ENCODE measurements at regions not wholly inside any gene's neighbourhood (a gene's known extent, or its start where the extent isn't known, plus 50 kb on each side); places are given as distances from the start of the nearest gene placed in this dataset.
"Not testable (repeated sequence)": the region's sequence is repeated elsewhere in the genome, so short reads cannot be mapped to it uniquely, and the experiment has no call there.

DNA sequence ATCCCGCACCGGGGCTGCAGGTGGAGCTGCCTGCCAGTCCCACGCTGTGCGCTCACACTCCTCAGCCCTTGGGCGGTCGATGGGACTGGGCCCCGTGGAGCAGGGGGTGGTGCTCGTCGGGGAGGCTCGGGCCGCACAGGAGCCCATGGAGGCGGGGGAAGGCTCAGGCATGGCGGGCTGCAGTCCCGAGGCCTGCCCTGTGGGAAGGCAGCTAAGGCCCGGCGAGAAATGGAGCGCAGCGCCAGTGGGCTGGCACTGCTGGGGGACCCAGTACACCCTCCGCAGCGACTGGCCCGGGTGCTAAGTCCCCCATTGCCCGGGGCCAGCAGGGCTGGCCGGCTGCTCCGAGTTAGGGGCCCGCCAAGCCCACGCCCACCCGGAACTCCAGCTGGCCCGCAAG is 105.0 kb upstream of the ZNF516 start:
- DNase-seq: not testable (repeated sequence)

- DNase-seq: no peak
Observed at GRCh38 chr18:76594966-76595365, 99.9 kb upstream of the ZNF516 start.

GRCh38 chr18:76593843-76594242 is 98.8 kb upstream of the ZNF516 start:
- no peak for DNase-seq

GRCh38 chr18:76592981-76593381 is 97.9 kb upstream of the ZNF516 start:
- DNase-seq: no peak

- no peak for DNase-seq
Observed at GRCh38 chr18:76592096-76592495, 97.1 kb upstream of the ZNF516 start.

- no peak for DNase-seq
Observed at GRCh38 chr18:76589866-76590265, 94.8 kb upstream of the ZNF516 start.

DNA sequence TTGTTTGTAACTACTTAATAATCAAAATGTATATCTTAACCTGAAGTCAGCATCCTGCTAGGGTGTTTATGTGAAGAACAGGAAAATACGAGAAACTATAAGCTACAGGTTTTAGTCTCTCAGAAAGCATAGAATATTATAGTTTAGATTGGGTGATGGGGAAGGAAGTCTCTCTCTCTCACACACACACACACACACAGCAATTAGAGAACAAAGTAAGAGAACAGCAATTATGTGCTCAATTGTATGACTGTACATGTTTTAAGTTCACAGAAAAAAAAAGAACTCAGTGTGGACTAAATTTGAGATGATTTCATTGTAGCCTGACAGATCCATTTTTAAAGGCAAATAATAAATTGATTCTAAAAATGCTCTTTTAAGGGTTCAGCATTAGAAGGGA is 94.3 kb upstream of the ZNF516 start:
- no peak for DNase-seq

DNA sequence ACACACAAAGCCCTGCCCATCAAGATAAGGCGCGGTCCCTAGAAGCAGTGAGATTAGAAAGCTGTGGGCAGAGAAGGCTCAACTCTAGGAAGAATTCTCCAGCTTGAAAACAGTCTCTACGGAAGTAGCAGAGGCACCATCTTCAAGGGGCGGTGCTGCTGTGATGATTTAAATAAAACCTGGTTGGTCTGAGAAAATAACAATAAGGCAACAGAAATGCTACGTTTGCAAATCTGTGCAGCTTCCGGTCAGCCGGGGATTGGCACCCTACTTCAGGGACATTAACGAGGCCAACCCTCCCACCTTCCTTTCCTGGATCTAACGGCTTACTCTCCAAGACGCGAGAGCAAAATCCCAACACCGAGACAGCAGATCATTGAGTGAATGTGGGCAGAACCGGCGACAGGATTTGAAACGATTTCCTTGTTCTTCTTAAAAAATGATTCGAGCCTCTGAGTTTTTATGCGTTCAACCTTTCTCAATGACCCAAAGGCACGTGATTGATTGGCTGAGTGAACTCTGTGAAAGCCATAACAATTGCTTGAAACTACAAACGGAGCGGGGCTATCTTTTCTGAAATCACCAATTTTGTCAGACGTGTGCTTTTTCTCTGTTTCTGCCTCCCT is 93.7 kb upstream of the ZNF516 start:
- DNase-seq: no peak

GRCh38 chr18:76587879-76588271 is 92.8 kb upstream of the ZNF516 start:
- no peak for DNase-seq

GRCh38 chr18:76587147-76587878 is 92.3 kb upstream of the ZNF516 start:
- no peak for DNase-seq

DNA sequence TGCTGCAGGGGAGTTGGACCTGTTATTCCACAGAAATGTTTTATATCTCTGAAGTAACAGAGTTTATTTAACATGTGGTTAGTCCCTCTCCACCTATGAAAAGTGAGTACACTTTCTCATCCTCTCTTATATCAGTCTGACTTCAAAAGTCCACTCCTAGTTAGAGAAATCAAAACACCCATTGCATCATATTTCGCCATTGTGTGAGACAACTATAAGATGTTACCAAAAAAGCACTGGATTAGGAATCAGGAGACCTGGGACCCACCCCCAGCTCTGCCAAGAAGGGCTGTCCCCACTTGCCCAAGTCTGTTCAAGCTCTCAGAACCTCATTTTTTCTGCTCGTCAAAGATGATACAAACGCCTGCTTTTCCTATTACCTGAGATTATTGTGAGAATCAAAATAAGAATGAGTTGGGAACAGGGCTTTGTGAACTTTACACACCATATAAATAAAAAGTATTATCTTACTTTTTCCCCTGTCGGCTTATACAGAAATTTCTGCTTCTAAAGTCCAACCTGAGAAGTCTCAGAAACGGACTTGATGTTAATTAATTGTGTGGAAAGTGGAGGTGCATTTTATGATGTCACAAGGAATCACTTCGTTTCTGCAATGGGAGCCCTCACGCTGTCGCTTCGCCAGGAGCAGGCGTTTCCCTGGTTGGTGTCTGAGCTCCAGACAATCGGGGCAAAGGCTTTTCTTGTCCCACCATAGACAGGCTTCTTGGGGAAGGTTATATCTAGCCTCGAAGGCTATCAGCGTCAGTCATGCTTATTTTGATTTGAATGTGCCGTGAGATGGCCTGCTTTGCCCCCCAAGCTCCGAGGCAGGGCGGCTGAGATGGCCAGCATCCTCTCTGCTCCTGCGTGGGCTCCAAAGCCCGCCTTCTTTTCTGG is 89.6 kb upstream of the ZNF516 start:
- no peak for DNase-seq

DNA sequence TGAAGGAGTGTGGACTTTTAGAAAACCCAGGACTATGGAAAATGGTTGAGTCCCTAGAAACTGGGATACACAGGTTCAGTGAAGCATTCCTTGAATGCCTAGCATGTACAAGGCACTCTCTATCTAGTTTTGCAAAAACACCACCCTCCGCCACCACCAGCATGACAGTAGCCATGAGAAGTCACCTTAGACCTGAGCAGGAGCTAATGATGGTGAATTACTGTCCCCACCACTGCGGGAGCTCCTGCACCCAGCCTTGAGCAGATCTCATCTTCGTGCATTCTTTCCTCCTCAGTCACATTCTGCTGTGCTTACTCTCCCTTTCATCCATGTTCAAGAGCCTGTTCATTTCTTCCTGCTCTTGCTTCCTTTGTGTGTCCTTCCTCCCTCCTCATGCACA is 86.2 kb upstream of the ZNF516 start:
- DNase-seq: no peak

- DNase-seq: no peak
Observed at GRCh38 chr18:76580288-76580962, 85.4 kb upstream of the ZNF516 start.

DNA sequence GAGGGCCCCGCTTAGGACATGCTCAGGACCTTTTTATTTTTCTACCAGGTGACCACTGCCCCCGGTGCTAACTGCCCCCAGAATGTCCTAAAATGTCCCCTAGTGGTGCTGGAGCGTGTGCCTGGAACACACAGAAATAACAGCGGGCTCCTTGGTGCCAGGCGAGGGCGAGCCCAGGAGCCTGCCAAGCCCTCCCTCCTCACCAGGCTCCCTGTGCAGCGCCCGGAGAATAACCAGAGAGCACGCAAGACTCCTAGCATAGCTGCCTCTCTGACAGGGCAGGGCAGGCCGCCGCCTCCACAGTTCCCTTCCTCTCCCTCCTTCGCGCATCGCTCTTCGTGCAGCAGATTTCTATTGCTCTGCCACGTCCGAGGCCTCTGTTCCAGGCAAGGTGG is 84.3 kb upstream of the ZNF516 start:
- DNase-seq: no peak

- no peak for DNase-seq
Observed at GRCh38 chr18:76578571-76579300, 83.7 kb upstream of the ZNF516 start.

DNA sequence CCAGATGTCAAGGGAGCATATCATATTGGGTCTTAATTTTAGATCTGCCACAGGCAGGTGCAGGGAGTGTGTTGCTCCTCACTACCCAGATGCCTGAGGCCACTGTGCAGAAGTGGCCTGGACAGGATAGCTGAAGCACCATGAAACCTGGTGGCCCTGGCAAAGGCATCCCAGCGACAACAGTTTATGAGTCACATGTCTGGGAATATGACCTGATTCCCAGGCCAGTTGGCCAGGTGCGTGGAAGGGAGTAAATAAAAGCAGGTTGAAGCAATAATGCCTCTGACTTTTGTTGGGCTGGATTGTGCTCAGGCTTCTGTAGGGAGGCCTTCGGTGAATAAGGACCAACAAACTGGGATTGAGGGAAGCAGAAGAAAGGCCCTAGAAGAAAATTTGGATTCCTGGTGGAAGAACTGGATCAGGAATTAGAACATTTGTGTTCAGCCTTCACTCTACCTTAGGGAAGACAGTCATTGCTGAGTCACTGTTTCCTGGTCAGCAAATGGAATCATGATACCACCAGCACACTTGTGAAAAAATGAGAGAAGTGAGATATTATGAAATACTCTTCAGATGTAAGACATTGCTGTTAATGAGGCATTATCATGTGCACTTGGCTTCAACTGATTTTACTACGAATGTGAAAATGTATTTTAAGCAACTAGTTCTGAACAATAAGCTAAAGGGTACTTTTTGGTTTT is 78.4 kb upstream of the ZNF516 start:
- no peak for DNase-seq

GRCh38 chr18:76572518-76573247 is 77.6 kb upstream of the ZNF516 start:
- DNase-seq: no peak

DNA sequence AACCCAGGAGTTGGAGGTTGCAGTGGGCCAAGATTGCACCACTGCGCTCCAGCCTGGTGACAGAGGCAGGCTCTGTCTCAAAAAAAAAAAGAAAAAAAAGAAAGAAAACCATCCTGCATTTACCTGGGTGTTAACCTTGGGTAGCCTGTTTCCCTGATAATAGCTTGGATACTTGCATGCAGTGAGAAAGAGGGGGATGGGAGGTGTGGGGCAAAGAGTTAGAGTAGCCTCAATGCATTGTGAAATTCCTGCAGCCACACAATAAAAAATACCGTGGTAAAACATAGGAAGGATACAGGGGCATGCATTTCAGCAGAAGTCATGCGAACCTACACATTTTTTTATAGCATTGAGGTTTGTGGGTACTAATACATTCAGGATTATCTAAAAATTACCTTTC is 76.6 kb upstream of the ZNF516 start:
- DNase-seq: no peak

GRCh38 chr18:76570856-76571255 is 75.8 kb upstream of the ZNF516 start:
- no peak for DNase-seq

DNA sequence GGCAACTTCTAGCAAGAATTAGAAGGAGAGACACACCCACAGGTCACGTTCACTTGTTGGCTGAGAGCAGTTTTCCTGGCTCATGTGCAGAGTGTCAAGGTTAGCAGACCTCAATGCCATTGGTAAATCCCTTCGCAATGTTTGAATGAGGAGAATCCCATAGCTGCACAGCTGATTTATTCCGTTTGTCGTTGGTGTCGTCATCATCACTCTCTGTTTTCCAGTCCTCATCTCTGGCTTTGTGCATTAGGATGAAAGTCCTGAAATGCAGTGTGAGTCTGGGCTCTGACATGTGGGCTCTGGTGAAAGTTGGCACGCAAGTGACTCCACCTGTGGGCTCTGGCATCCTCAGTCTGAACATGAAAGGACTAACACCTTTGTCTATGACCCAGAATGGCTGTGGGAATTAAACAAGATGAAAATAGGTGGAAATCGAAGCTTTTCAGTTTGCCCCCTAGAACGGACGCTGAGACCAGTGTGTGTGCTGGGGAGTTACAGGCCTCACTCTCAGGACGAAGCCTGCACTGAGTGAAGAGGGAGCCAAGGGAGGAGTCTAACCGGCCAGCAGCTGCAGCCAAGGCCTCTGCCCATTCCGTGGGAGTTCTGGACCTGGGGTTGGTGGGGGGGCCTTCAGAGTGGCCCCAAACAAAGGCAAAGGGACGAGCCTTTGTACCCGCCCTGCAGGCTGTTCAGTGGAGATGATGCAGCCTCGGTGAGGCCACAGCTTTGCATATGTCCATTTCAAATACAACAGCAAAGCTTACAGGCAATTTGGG is 74.8 kb upstream of the ZNF516 start:
- DNase-seq: no peak

All from NCI-H345 (cell line).